NT2/D1 (cell line): ENCODE measurements at regions not wholly inside any gene's neighbourhood (a gene's known extent, or its start where the extent isn't known, plus 50 kb on each side); places are given as distances from the start of the nearest gene placed in this dataset.

Experiments used
- SUZ12 ChIP-seq: IDR thresholded peaks from 2 replicates; pipeline ENCODE4 v1.6.1; 2011; ENCODE audit not compliant: insufficient read length, insufficient read depth; ENCODE audit errors: extremely low read depth
- YY1 ChIP-seq: IDR thresholded peaks from 2 replicates; pipeline ENCODE4 v1.6.1; 2011; ENCODE audit not compliant: insufficient read length, insufficient read depth

DNA sequence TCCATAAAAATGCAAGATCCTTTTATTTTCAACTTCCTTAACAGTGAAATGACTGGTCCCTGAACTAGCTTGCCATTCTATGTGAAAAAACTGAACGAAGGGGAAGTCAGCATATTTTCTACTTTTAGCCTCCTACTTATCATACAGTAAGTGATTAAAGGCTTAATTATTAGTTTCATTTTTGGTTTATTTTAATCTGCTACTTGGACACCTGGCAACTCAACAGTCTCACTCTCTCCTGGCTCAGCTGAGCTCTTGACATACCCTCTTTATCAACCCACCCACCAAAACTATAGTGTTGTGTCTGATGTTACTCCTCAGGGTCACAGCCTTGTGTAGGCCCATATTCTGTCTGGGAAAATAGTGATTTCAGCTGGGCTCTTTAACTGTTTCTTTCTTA lies 86.2 kb upstream of the CPXCR1 start:
- no peak for TF ChIP-seq SUZ12
- no peak for TF ChIP-seq YY1
